K562 (cell line): ENCODE measurements at regions not wholly inside any gene's neighbourhood (a gene's known extent, or its start where the extent isn't known, plus 50 kb on each side); places are given as distances from the start of the nearest gene placed in this dataset.

Source experiments
- ATAC-seq: fragments of 200-7000 bp; cut with Tn5 transposase; 3 replicates; pipeline ENCODE4 v1.9.1; 2020; ENCODE audit warnings: moderate library complexity
- BruUV-seq: library from RNA; stranded (reverse); fragments of 400-500 nt; replicated peaks from 2 replicates; lab custom pipeline; 2021; lab: Mats Ljungman, UMichigan
- CTCF ChIA-PET: fragments of 300-600 bp; formaldehyde crosslinking; extraction: SDS; loops from one replicate; lab custom pipeline; 2021; ENCODE audit warnings: low intra/inter-chr PET ratio; lab: Yijun Ruan, JAX
- POLR2A ChIA-PET: fragments of 300-600, 350-650 bp; sonication (Branson Sonifier 250); formaldehyde crosslinking; extraction: SDS; loops from one replicate; lab custom pipeline; 2021; ENCODE audit warnings: antibody characterized with exemption, inconsistent platforms; lab: Yijun Ruan, JAX
- DNase-seq, 4 experiments: peaks; one replicate each; pipeline versions ENCODE4 v3.0.0 to v3.0.0-alpha.2; 2011 to 2018; ENCODE audit warnings: low spot score in 3 of 4, mixed read lengths in 3 of 4; ENCODE audit errors: extremely low read depth in 1 of 4
- FAIRE-seq: peaks from 2 replicates; lab custom pipeline; 2011; peaks lifted over from hg19 to GRCh38; lab: Jason Lieb, UNC
- H2AFZ ChIP-seq: 2 replicates; pipeline ENCODE4 v1.6.0; 2011; ENCODE audit warnings: low read depth, low read length, control low read depth, inconsistent platforms
- H3K27ac ChIP-seq: fragments of 200-600 bp; 3 replicates; pipeline ENCODE4 v1.8.0; 2011; ENCODE audit warnings: low read depth, mild to moderate bottlenecking, control low read depth, inconsistent platforms, low read length, moderate library complexity, mixed read lengths; ENCODE audit errors: extremely low read depth
- H3K27me3 ChIP-seq, 2 experiments: fragments of 300-600 bp in 1 of 2; 2 replicates in 1 of 2; 3 replicates in 1 of 2; pipeline versions ENCODE4 v1.6.0 to v1.8.0; 2011; ENCODE audit warnings: inconsistent platforms in 2 of 2, low read length in 2 of 2, mild to moderate bottlenecking in 1 of 2, mixed read lengths in 1 of 2, moderate library complexity in 1 of 2; ENCODE audit not compliant: control insufficient read depth in 2 of 2, insufficient read depth in 2 of 2
- H3K36me3 ChIP-seq: fragments of 300-600 bp; 3 replicates; pipeline ENCODE4 v1.8.0; 2011; ENCODE audit warnings: mild to moderate bottlenecking, low read length, inconsistent platforms; ENCODE audit not compliant: control insufficient read depth, insufficient read depth
- H3K4me1 ChIP-seq, 2 experiments: fragments of 200-600 bp in 1 of 2; replicated peaks in 1 of 2; 2 replicates in 1 of 2; 3 replicates in 1 of 2; pipeline versions ENCODE4 v1.5.1 to v1.8.0; 2011; ENCODE audit warnings: inconsistent platforms in 2 of 2, low read length in 2 of 2, mild to moderate bottlenecking in 1 of 2, mixed read lengths in 1 of 2, moderate library complexity in 1 of 2; ENCODE audit not compliant: control insufficient read depth in 2 of 2, insufficient read depth in 2 of 2
- H3K4me2 ChIP-seq: 2 replicates; pipeline ENCODE4 v1.6.1; 2011; ENCODE audit warnings: low read length, control low read depth, inconsistent platforms, mixed read lengths; ENCODE audit not compliant: insufficient read depth
- H3K4me3 ChIP-seq: fragments of 200-600 bp; sonication (generic), shearing (Covaris generic); 2 replicates; pipeline ENCODE4 v1.5.1; 2016; ENCODE audit warnings: control low read depth, inconsistent platforms
- H3K79me2 ChIP-seq: fragments of 200-600 bp; 3 replicates; pipeline ENCODE4 v1.8.0; 2011; ENCODE audit warnings: low read length, inconsistent platforms; ENCODE audit not compliant: control insufficient read depth, insufficient read depth
- H3K9ac ChIP-seq, 2 experiments: 2 replicates each; pipeline versions ENCODE4 v1.6.0 to v1.6.1; 2011; ENCODE audit warnings: low read depth in 2 of 2, low read length in 2 of 2, control low read depth in 1 of 2, inconsistent platforms in 1 of 2, mild to moderate bottlenecking in 1 of 2, mixed read lengths in 1 of 2; ENCODE audit not compliant: insufficient read depth in 1 of 2
- H3K9me1 ChIP-seq: one replicate; pipeline ENCODE4 v1.6.0; 2011; ENCODE audit warnings: inconsistent platforms, mild to moderate bottlenecking, low read length, moderate library complexity; ENCODE audit not compliant: control insufficient read depth, insufficient read depth
- H3K9me3 ChIP-seq: replicated peaks from 2 replicates; pipeline ENCODE4 v1.5.1; 2011; ENCODE audit warnings: low read depth, low read length, inconsistent platforms; ENCODE audit not compliant: control insufficient read depth, insufficient read depth
- H4K20me1 ChIP-seq: replicated peaks from 2 replicates; pipeline ENCODE4 v1.6.1; 2011; ENCODE audit warnings: low read length, inconsistent platforms, mixed read lengths; ENCODE audit not compliant: control insufficient read depth, insufficient read depth
- NCOA6 ChIP-seq: fragments of 450-650 bp; IDR thresholded peaks from 2 replicates; pipeline ENCODE4 v1.6.1; 2017; ENCODE audit warnings: mild to moderate bottlenecking
- NFYB ChIP-seq: IDR thresholded peaks from 2 replicates; pipeline ENCODE4 v1.6.1; 2011; ENCODE audit warnings: mild to moderate bottlenecking, moderate library complexity; ENCODE audit not compliant: insufficient read length; ENCODE audit errors: extremely low read depth
- SMAD3 ChIP-seq: fragments of 450-650 bp; formaldehyde crosslinking; conservative IDR thresholded peaks from 2 replicates; pipeline ENCODE4 v1.4.0; 2020; ENCODE audit warnings: mild to moderate bottlenecking
- ZNF133 ChIP-seq: fragments of 250-450 bp; sonication (Bioruptor Pico); IDR thresholded peaks from 2 replicates; pipeline ENCODE4 v1.4.0; 2020; ENCODE audit warnings: mild to moderate bottlenecking
- ZNF263 ChIP-seq: sonication (generic); formaldehyde crosslinking; IDR thresholded peaks from 2 replicates; pipeline ENCODE4 v1.8.0; 2022; ENCODE audit warnings: mild to moderate bottlenecking, missing genetic modification reagents, borderline replicate concordance
- WGBS: fragments of 100-300 bp; shearing (Covaris generic); methylation state at CpG from one replicate; pipeline ENCODE4 v1.1.6; 2016; ENCODE audit warnings: low coverage, mixed read lengths; ENCODE audit not compliant: insufficient coverage; ENCODE audit errors: missing lambda C conversion rate; 5-methylcytosine and 5-hydroxymethylcytosine counted together
- in situ Hi-C: fragments of 300-500 bp; cut with MboI; formaldehyde crosslinking; loops from 4 replicates; pipeline ENCODE4 v1.15.0; 2018; ENCODE audit warnings: inconsistent platforms, mixed read lengths
- intact Hi-C: fragments of 100-400 bp; cut with micrococcal nuclease; formaldehyde crosslinking; loops from 2 replicates; pipeline ENCODE4 v1.14.2; 2022

DNA sequence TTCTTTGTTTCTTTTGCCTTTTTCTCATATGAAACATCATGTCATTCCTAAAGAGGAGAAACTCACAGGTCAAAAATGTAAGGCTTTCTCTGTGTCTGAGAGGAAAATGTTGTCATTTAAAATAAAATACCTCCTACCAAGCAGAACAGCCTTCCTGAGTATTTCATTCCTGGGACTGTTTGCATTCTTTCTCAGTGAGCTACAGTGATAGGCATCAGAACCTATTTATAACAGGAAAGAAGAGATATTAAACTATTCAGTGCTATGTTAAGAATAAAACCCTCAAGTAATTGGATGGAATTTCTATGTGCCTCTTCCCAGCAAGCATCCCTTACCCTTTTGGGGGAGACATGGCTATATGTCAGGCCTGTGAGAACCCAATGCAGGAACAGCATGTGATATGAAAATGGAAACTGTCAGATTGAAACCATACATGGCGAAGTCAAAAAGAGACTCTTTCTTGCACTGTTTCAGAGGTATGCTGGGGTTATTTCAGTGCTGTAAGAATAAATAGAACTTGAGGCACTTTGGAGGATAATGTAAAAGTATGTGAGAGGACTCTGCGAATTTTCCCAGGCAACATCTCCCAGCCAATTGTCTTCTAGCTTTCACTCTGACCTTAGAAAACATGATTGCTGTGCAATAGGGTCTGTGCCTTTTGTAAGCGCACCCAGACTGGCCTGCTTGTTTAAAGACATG lies 133.8 kb upstream of the CCN2 start:
- H2AFZ ChIP-seq, result no peak overlapping the region
- in situ Hi-C loops, result no loop called here
- no peaks in the 10 kb centered on the region for H3K9me1 ChIP-seq
- no peak overlapping the region for H3K27ac ChIP-seq
- no peak overlapping the region for H3K4me3 ChIP-seq
- FAIRE-seq (no peak), ATAC-seq (no peak), DNase-seq (no peak)
- no peak overlapping the region for H3K9ac ChIP-seq
- CTCF ChIA-PET, result no interaction called here
- H3K4me1 ChIP-seq, result no peaks in the 10 kb centered on the region
- WGBS, result 2% methylated on average over 3 of the region's 3 CpGs
- no peaks in the 10 kb centered on the region for H3K36me3 ChIP-seq
- H3K9me3 ChIP-seq, result no peaks in the 10 kb centered on the region
- no peak for TF ChIP-seq NCOA6
- TF ChIP-seq SMAD3 (CRISPR knock-in tag), result no peak
- TF ChIP-seq, all 486 proteins: peak for 0
- POLR2A ChIA-PET, result no interaction called here
- no peaks in the 10 kb centered on the region for H3K27me3 ChIP-seq
- no peak overlapping the region for H3K4me2 ChIP-seq
- H4K20me1 ChIP-seq, result no peaks in the 10 kb centered on the region
- intact Hi-C loops, result no loop called here
- no peaks in the 10 kb centered on the region for H3K79me2 ChIP-seq
- no TSS peak for BruUV-seq

DNA sequence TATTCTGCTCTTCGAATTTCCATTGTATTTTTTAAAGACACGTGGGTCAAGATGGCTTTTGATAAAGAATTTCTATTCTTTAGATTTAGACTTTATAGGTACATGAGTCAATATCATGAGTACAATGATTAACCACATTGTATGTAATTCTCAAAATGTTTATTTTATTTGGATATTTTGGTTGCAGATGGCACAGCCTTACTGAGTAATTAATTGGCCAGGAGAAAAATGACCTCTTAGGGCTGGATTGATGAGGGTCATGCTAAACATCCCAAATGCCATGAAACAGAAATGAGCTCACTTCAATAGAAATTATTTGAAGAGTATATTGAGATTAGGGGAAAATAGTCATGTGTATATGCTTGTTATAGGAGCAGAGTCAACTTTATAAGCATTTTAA lies 131.2 kb upstream of the CCN2 start:
- Histone ChIP-seq H3K27ac (no peak overlapping the region), H3K9me3 (no peaks in the 10 kb centered on the region), H3K36me3 (no peaks in the 10 kb centered on the region), H4K20me1 (no peaks in the 10 kb centered on the region), H3K27me3 (no peaks in the 10 kb centered on the region), H3K4me2 (no peak overlapping the region), H3K4me3 (no peak overlapping the region), H2AFZ (no peak overlapping the region), H3K79me2 (no peaks in the 10 kb centered on the region), H3K4me1 (no peaks in the 10 kb centered on the region), H3K9ac (no peak overlapping the region), H3K9me1 (no peaks in the 10 kb centered on the region)
- no peak for DNase-seq
- intact Hi-C loops (no loop called here), in situ Hi-C loops (no loop called here)
- ChIA-PET POLR2A (no interaction called here), CTCF (no interaction called here)
- no peak for TF ChIP-seq ZNF133 (CRISPR knock-in tag)
- no peak for TF ChIP-seq ZNF263 (CRISPR knock-in tag)
- TF ChIP-seq NFYB, result no peak
- no peak for ATAC-seq
- no TSS peak for BruUV-seq
- WGBS, result 0% methylated on average over 2 of the region's 2 CpGs
- FAIRE-seq, result no peak
